NCI-H82 treated with DMSO at 0.1 percent for 48 hours (cell line): ENCODE measurements at regions not wholly inside any gene's neighbourhood (a gene's known extent, or its start where the extent isn't known, plus 50 kb on each side); places are given as distances from the start of the nearest gene placed in this dataset.
A peak's percentile ranks its signal among the peaks of the same experiment; 100 is the strongest.

Source experiments
- DNase-seq: peaks from one replicate; lab custom pipeline; 2025; ENCODE audit not compliant: unreplicated experiment; lab: John Stamatoyannopoulos, UW

GRCh38 chr11:26025676-26026075 is 306.3 kb upstream of the ANO3 start:
- no peak for DNase-seq

GRCh38 chr11:26026078-26026477 is 305.9 kb upstream of the ANO3 start:
- DNase-seq, result no peak

GRCh38 chr11:26027887-26028286 is 304.0 kb upstream of the ANO3 start:
- no peak for DNase-seq

- DNase-seq, result no peak
Measured at GRCh38 chr11:26028393-26028911, 303.5 kb upstream of the ANO3 start.

GRCh38 chr11:26030399-26030798 is 301.5 kb upstream of the ANO3 start:
- no peak for DNase-seq

- DNase-seq, result no peak
Measured at GRCh38 chr11:26032241-26032640, 299.7 kb upstream of the ANO3 start.

- no peak for DNase-seq
Measured at GRCh38 chr11:26035696-26036095, 296.2 kb upstream of the ANO3 start.

GRCh38 chr11:26037716-26038115 is 294.2 kb upstream of the ANO3 start:
- DNase-seq, result no peak

GRCh38 chr11:26040339-26040738 is 291.6 kb upstream of the ANO3 start:
- no peak for DNase-seq

- DNase-seq, result no peak
Measured at GRCh38 chr11:26042113-26042512, 289.8 kb upstream of the ANO3 start.

GRCh38 chr11:26043665-26044064 is 288.3 kb upstream of the ANO3 start:
- no peak for DNase-seq

- no peak for DNase-seq
Measured at GRCh38 chr11:26044389-26044788, 287.5 kb upstream of the ANO3 start.

GRCh38 chr11:26045082-26045481 is 286.8 kb upstream of the ANO3 start:
- DNase-seq, result peak; percentile 29

- DNase-seq, result no peak
Measured at GRCh38 chr11:26048271-26048670, 283.7 kb upstream of the ANO3 start.

- no peak for DNase-seq
Measured at GRCh38 chr11:26053966-26054365, 278.0 kb upstream of the ANO3 start.

- DNase-seq, result no peak
Measured at GRCh38 chr11:26062660-26063059, 269.3 kb upstream of the ANO3 start.

- DNase-seq, result no peak
Measured at GRCh38 chr11:26063915-26064314, 268.0 kb upstream of the ANO3 start.

GRCh38 chr11:26065944-26066343 is 266.0 kb upstream of the ANO3 start:
- DNase-seq, result no peak

- no peak for DNase-seq
Measured at GRCh38 chr11:26070714-26071380, 261.1 kb upstream of the ANO3 start.

GRCh38 chr11:26072614-26073153 is 259.2 kb upstream of the ANO3 start:
- DNase-seq, result peak; percentile 14

GRCh38 chr11:26073646-26074045 is 258.3 kb upstream of the ANO3 start:
- peak; percentile 85 for DNase-seq

- DNase-seq, result peak; percentile 7
Measured at GRCh38 chr11:26076233-26076990, 255.5 kb upstream of the ANO3 start.
